PC-9 (cell line): ENCODE measurements at regions not wholly inside any gene's neighbourhood (a gene's known extent, or its start where the extent isn't known, plus 50 kb on each side); places are given as distances from the start of the nearest gene placed in this dataset.

Experiments used
- EZH2 ChIP-seq: fragments of 200-600 bp; sonication (generic); IDR thresholded peaks from 2 replicates; pipeline ENCODE4 v1.8.0; 2017; ENCODE audit warnings: antibody characterized with exemption, low read depth
- TF ChIP-seq, protein P1 (sequence below): fragments of 200-600 bp; sonication (generic); conservative IDR thresholded peaks from 2 replicates; pipeline ENCODE4 v1.6.1; 2017; ENCODE audit warnings: mixed run types, antibody characterized with exemption, mild to moderate bottlenecking, moderate library complexity

DNA sequence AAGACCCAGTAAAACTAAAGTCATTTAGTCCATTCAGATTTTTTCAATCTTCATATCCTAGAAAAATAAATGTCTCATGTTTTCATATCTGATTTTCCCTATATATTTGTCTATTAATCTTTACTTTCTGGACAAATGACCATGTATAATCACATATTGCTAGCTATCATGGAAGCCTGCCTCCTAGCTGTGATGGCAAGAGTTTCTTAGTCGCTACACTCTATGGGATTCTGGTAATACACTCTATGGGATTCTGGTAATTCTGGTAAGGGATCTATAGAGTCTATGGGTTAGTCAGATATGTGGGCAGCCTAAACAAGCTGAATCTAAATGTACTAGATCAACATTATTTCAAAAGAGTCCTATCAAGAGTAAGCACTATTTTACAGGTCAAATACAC lies 198.7 kb upstream of the LHX8 start:
- TF ChIP-seq, protein P1, sequence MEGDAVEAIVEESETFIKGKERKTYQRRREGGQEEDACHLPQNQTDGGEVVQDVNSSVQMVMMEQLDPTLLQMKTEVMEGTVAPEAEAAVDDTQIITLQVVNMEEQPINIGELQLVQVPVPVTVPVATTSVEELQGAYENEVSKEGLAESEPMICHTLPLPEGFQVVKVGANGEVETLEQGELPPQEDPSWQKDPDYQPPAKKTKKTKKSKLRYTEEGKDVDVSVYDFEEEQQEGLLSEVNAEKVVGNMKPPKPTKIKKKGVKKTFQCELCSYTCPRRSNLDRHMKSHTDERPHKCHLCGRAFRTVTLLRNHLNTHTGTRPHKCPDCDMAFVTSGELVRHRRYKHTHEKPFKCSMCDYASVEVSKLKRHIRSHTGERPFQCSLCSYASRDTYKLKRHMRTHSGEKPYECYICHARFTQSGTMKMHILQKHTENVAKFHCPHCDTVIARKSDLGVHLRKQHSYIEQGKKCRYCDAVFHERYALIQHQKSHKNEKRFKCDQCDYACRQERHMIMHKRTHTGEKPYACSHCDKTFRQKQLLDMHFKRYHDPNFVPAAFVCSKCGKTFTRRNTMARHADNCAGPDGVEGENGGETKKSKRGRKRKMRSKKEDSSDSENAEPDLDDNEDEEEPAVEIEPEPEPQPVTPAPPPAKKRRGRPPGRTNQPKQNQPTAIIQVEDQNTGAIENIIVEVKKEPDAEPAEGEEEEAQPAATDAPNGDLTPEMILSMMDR, result no peak
- no peak for TF ChIP-seq EZH2
